T-helper 1 cell treated with Interleukin-12 subunit alpha and Interleukin-12 subunit beta and Interleukin-4 antibody, amounts not matched to agents 30 μg/mL and 1 μg/mL, for 36 hours (primary cell): ENCODE measurements at regions not wholly inside any gene's neighbourhood (a gene's known extent, or its start where the extent isn't known, plus 50 kb on each side); places are given as distances from the start of the nearest gene placed in this dataset.

ENCODE experiments used
- H3K27ac Mint-ChIP-seq: one replicate; pipeline ENCODE4 v1.8.0; 2021; ENCODE audit warnings: mild to moderate bottlenecking, mixed read lengths
- H3K27me3 Mint-ChIP-seq: one replicate; pipeline ENCODE4 v1.8.0; 2021; ENCODE audit warnings: low read depth, mixed read lengths
- H3K36me3 Mint-ChIP-seq: one replicate; pipeline ENCODE4 v1.8.0; 2021; ENCODE audit warnings: low read depth, mixed read lengths
- H3K4me1 Mint-ChIP-seq: one replicate; pipeline ENCODE4 v1.8.0; 2021; ENCODE audit warnings: low read depth, mixed read lengths
- H3K4me3 Mint-ChIP-seq: one replicate; pipeline ENCODE4 v1.8.0; 2021; ENCODE audit warnings: mild to moderate bottlenecking, moderate library complexity, mixed read lengths
- H3K9me3 Mint-ChIP-seq: one replicate; pipeline ENCODE4 v1.8.0; 2021; ENCODE audit warnings: mixed read lengths

GRCh38 chr4:107283587-107284559 lies 247.8 kb upstream of the DKK2 start:
- Mint-ChIP-seq H3K4me1 (no peaks in the 10 kb centered on the region), H3K9me3 (no peaks in the 10 kb centered on the region), H3K27ac (no peak overlapping the region), H3K4me3 (no peak overlapping the region), H3K27me3 (no peaks in the 10 kb centered on the region), H3K36me3 (no peaks in the 10 kb centered on the region)

- no peaks in the 10 kb centered on the region for H3K9me3 Mint-ChIP-seq
- H3K27me3 Mint-ChIP-seq: no peaks in the 10 kb centered on the region
- H3K36me3 Mint-ChIP-seq: no peaks in the 10 kb centered on the region
- no peak overlapping the region for H3K27ac Mint-ChIP-seq
- H3K4me3 Mint-ChIP-seq: no peak overlapping the region
- H3K4me1 Mint-ChIP-seq: no peaks in the 10 kb centered on the region
Measured at GRCh38 chr4:107279733-107280132, 243.6 kb upstream of the DKK2 start.

GRCh38 chr4:107278791-107279483 lies 242.8 kb upstream of the DKK2 start:
- H3K9me3 Mint-ChIP-seq: no peaks in the 10 kb centered on the region
- no peaks in the 10 kb centered on the region for H3K4me1 Mint-ChIP-seq
- no peak overlapping the region for H3K27ac Mint-ChIP-seq
- no peaks in the 10 kb centered on the region for H3K36me3 Mint-ChIP-seq
- no peaks in the 10 kb centered on the region for H3K27me3 Mint-ChIP-seq
- no peak overlapping the region for H3K4me3 Mint-ChIP-seq

GRCh38 chr4:107276052-107276451 lies 239.9 kb upstream of the DKK2 start:
- H3K9me3 Mint-ChIP-seq: no peaks in the 10 kb centered on the region
- H3K4me1 Mint-ChIP-seq: no peaks in the 10 kb centered on the region
- no peaks in the 10 kb centered on the region for H3K27me3 Mint-ChIP-seq
- H3K36me3 Mint-ChIP-seq: no peaks in the 10 kb centered on the region
- H3K4me3 Mint-ChIP-seq: no peak overlapping the region
- no peak overlapping the region for H3K27ac Mint-ChIP-seq

DNA sequence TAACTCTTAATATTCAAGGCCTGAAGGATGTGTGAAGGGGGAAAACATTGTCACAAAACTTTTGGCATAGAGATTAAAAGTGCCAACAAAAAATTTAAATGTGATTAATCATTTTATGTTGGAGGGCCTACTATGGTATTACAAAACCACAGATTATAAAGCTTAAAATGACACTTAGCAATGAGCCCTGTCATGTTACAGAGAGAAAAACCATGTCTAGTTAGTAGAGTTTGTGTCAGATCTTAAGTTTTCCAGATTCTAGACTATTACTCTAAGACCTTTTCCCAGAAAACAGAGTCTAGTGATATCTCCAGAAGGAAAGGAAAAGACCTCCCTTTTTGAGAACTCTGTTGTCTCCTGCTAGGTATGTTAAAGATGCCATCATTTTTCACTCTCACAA lies 239.1 kb upstream of the DKK2 start:
- H3K4me3 Mint-ChIP-seq: no peak overlapping the region
- no peak overlapping the region for H3K27ac Mint-ChIP-seq
- H3K9me3 Mint-ChIP-seq: no peaks in the 10 kb centered on the region
- H3K4me1 Mint-ChIP-seq: no peaks in the 10 kb centered on the region
- no peaks in the 10 kb centered on the region for H3K27me3 Mint-ChIP-seq
- no peaks in the 10 kb centered on the region for H3K36me3 Mint-ChIP-seq

DNA sequence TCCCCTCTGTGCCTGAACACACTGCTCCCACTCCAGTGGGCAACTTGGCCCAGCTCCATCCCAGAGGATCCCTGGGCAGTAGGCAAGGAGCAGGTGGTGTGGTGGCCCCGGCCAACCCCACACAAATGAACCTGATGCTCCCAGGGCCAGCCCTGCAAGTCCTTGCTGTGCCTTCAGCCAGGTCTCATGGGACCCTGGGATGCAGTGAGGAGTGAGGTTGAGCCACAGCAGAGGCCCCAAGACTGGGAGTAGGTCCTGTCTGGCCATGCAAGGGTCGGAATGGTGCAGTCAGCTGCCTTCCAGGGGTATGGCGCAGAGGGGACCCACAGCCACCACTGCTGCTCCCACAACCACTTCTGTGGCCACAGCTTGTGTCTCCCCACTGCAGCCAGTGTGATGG lies 234.5 kb upstream of the DKK2 start:
- no peak overlapping the region for H3K27ac Mint-ChIP-seq
- no peaks in the 10 kb centered on the region for H3K36me3 Mint-ChIP-seq
- H3K27me3 Mint-ChIP-seq: no peaks in the 10 kb centered on the region
- H3K9me3 Mint-ChIP-seq: no peaks in the 10 kb centered on the region
- no peak overlapping the region for H3K4me3 Mint-ChIP-seq
- H3K4me1 Mint-ChIP-seq: no peaks in the 10 kb centered on the region

DNA sequence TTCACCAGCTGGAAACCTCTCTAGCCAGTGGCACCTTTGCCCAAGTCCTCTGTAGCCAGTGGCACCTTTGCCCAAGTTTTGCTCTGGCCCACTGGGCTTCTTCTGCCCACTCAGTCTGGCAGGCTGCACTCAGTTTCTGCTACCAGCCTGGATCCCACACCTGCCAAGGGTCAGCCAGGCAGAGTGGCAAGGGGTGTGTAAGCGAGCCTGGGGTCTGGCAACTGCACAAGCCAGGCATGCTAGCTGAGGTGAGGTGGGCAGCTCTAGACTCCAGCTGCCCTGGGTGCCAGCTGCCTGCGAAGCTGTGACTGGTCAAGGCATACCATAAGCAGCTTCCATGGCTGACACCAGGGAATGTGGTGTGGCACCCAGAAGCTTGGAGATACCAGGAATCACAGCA lies 233.1 kb upstream of the DKK2 start:
- no peaks in the 10 kb centered on the region for H3K9me3 Mint-ChIP-seq
- no peak overlapping the region for H3K27ac Mint-ChIP-seq
- H3K27me3 Mint-ChIP-seq: no peaks in the 10 kb centered on the region
- no peaks in the 10 kb centered on the region for H3K36me3 Mint-ChIP-seq
- H3K4me1 Mint-ChIP-seq: no peaks in the 10 kb centered on the region
- H3K4me3 Mint-ChIP-seq: no peak overlapping the region

DNA sequence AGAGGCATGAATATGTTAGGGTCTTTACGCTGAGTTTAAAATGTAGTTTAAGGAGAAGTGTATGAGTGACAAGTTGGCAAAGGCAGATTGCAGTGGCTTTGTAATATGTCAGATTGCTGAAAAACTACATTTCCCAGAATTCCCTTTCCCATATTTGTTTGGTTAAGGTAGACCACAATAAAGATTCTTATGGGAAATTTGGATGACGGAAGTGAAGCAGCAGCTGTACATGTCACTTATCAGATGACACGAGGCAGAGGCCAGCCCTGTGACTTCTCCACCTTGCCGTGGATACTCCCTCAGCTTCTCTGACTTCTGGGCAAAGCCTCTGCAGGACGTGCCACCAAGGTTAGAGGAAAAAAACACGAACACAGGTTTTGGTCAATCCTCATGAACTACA lies 229.7 kb upstream of the DKK2 start:
- no peaks in the 10 kb centered on the region for H3K4me1 Mint-ChIP-seq
- H3K27ac Mint-ChIP-seq: no peak overlapping the region
- no peaks in the 10 kb centered on the region for H3K36me3 Mint-ChIP-seq
- no peaks in the 10 kb centered on the region for H3K27me3 Mint-ChIP-seq
- no peaks in the 10 kb centered on the region for H3K9me3 Mint-ChIP-seq
- H3K4me3 Mint-ChIP-seq: no peak overlapping the region

DNA sequence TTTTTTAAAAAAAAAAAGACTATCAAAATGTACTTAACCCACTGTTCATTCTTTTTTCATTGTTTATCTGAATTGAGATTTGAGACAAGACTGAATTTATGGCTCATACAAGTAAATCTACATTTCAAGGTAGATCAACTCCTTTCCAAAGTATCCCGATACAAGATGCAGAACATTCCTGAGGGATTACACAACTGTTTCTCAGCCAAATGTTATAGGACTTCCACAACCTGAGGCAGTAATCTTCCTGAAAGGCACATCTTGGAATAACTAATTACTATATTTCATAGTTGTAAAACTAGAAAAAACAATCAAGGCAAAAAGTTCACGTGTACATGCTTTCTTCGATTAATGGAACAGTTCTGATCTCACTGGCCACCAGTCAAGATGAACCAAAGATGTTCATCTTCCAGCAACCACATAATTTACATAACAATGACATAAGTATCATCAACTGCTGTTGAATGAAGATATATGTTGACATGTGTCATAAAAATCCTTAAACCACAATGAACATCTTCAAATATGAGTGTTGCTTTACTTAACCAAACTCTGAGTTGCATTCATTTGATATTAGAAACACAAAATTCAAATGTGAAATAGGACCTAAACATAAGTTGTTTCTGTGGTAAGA lies 225.2 kb upstream of the DKK2 start:
- Mint-ChIP-seq H3K27ac (no peak overlapping the region), H3K36me3 (no peaks in the 10 kb centered on the region), H3K4me1 (no peaks in the 10 kb centered on the region), H3K9me3 (no peaks in the 10 kb centered on the region), H3K4me3 (no peak overlapping the region), H3K27me3 (no peaks in the 10 kb centered on the region)

DNA sequence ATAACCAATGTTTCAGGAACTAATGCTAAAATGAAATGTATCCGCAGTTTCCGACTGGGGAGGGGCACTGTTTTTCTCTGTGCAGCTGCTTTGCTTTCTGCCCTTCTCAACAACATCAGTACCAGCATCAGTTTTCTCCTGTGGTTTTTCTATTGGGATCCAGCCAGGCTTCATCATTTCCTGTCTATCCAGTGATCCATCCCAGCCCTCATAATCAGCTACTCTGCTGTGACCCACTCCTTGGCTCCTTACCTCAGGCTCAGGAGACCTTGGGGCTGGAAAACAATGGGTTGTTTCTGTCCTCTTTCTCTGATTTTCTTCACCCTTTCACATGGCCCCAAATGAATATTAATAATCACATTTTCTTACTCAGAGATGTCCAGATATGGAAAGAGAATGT lies 222.2 kb upstream of the DKK2 start:
- no peak overlapping the region for H3K4me3 Mint-ChIP-seq
- H3K9me3 Mint-ChIP-seq: no peaks in the 10 kb centered on the region
- no peak overlapping the region for H3K27ac Mint-ChIP-seq
- no peaks in the 10 kb centered on the region for H3K27me3 Mint-ChIP-seq
- no peaks in the 10 kb centered on the region for H3K4me1 Mint-ChIP-seq
- H3K36me3 Mint-ChIP-seq: no peaks in the 10 kb centered on the region

DNA sequence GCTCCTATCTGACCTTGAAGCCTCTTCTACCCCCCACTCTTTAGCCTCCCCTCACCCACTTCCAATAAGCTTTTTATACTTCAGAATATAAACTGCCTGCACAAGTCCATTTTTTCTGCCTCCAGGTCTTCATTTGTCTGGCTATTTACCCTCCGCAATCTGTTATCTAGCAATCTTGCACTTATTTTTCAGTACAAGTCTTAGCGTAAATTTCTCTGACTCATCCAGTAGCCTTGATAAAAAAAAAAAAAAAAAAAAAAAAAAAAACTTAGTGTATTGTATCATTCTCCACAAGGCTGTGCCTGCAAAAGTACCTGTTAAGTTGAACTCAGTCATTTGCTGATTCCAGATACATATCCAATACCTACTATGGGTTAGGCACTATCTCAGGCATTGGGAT lies 219.5 kb upstream of the DKK2 start:
- Mint-ChIP-seq H3K9me3 (no peaks in the 10 kb centered on the region), H3K4me3 (no peak overlapping the region), H3K27me3 (no peaks in the 10 kb centered on the region), H3K36me3 (no peaks in the 10 kb centered on the region), H3K4me1 (no peaks in the 10 kb centered on the region), H3K27ac (no peak overlapping the region)

GRCh38 chr4:107255114-107255513 lies 219.0 kb upstream of the DKK2 start:
- no peaks in the 10 kb centered on the region for H3K27me3 Mint-ChIP-seq
- no peak overlapping the region for H3K27ac Mint-ChIP-seq
- no peaks in the 10 kb centered on the region for H3K4me1 Mint-ChIP-seq
- H3K36me3 Mint-ChIP-seq: no peaks in the 10 kb centered on the region
- H3K9me3 Mint-ChIP-seq: no peaks in the 10 kb centered on the region
- H3K4me3 Mint-ChIP-seq: no peak overlapping the region

DNA sequence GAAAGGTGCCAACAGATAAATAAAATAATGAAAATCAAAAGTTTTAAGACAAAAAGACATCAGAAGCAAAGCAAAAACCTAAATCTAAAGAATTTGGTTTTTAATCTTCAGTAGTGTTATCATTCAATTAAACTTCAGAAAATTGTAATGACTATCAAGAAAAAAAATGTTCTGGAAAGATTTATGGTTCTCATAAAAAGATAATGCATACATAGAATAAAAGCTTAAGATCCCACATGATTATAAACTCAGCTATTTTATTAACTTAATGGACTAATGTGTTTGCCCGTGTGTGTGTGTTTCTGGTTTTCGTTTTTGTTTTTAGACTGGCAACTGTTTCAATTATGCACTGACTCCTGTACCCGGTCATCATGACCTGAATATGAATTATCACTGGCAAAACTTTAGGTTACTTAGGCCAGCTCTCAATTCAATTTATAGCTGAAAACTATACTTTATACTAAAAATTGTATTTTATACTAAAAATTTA lies 217.5 kb upstream of the DKK2 start:
- H3K36me3 Mint-ChIP-seq: no peaks in the 10 kb centered on the region
- no peaks in the 10 kb centered on the region for H3K9me3 Mint-ChIP-seq
- H3K27me3 Mint-ChIP-seq: no peaks in the 10 kb centered on the region
- H3K4me1 Mint-ChIP-seq: no peaks in the 10 kb centered on the region
- no peak overlapping the region for H3K4me3 Mint-ChIP-seq
- H3K27ac Mint-ChIP-seq: no peak overlapping the region

DNA sequence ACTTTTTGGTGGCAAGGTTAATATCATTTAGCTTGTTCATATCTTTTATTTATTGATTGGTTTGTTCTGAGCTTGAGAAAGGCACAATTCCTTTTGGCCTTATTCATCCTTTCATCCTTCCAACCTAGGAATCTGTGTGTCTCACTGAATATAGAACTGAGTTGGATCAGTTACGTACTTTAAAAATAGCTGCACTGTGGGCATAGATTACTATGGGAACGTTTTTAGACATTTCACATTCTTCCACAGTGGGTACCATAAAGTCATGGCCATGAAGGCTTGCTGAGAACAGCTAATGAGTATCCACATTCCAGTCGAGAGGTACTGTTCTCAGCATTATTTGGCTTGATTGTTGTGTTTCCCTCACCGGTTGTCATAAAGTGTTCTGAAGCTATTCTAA lies 217.0 kb upstream of the DKK2 start:
- H3K27ac Mint-ChIP-seq: no peak overlapping the region
- no peaks in the 10 kb centered on the region for H3K9me3 Mint-ChIP-seq
- no peaks in the 10 kb centered on the region for H3K27me3 Mint-ChIP-seq
- H3K4me1 Mint-ChIP-seq: no peaks in the 10 kb centered on the region
- H3K4me3 Mint-ChIP-seq: no peak overlapping the region
- H3K36me3 Mint-ChIP-seq: no peaks in the 10 kb centered on the region

DNA sequence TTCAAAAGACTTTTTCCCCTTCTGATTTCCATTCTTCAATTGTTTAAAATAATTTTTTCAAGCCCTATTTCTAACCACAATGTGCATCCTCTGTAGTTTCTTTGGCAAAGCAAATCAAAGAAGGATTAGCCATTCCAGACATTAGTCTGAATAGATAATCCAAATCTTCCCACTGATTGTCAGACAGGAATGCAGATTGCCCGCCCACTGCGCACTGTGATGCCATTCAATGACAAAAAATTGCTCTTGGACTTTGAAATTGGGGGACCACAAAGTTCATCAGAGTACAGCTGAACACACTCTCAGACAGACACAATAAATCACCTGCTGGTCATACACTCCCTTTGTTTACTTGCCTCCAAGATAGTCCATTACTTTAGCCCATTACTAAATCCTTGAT lies 216.5 kb upstream of the DKK2 start:
- no peaks in the 10 kb centered on the region for H3K36me3 Mint-ChIP-seq
- H3K4me3 Mint-ChIP-seq: no peak overlapping the region
- no peaks in the 10 kb centered on the region for H3K9me3 Mint-ChIP-seq
- no peaks in the 10 kb centered on the region for H3K27me3 Mint-ChIP-seq
- H3K27ac Mint-ChIP-seq: no peak overlapping the region
- no peaks in the 10 kb centered on the region for H3K4me1 Mint-ChIP-seq
